HG03521 (cell line): ENCODE measurements at regions not wholly inside any gene's neighbourhood (a gene's known extent, or its start where the extent isn't known, plus 50 kb on each side); places are given as distances from the start of the nearest gene placed in this dataset.

Source experiments
- ATAC-seq: cut with Tn5 transposase; IDR thresholded peaks from one replicate; pipeline ENCODE4 v1.9.1; 2021; ENCODE audit warnings: mild to moderate bottlenecking, moderate library complexity; ENCODE audit not compliant: unreplicated experiment

GRCh38 chr10:3850999-3851937 lies 66.3 kb upstream of the KLF6 start:
- no peak for ATAC-seq

GRCh38 chr10:3848775-3849635 lies 64.0 kb upstream of the KLF6 start:
- ATAC-seq, result no peak

- no peak for ATAC-seq
These were observed 63.2 kb upstream of the KLF6 start for GRCh38 chr10:3848005-3848774.

- ATAC-seq, result no peak
These were observed 61.7 kb upstream of the KLF6 start for GRCh38 chr10:3846736-3847135.

GRCh38 chr10:3844491-3845025 lies 59.5 kb upstream of the KLF6 start:
- no peak for ATAC-seq

- no peak for ATAC-seq
These were observed 53.7 kb upstream of the KLF6 start for GRCh38 chr10:3838460-3839437.

GRCh38 chr10:3837647-3838459 lies 52.8 kb upstream of the KLF6 start:
- no peak for ATAC-seq

- ATAC-seq, result no peak
These were observed 51.3 kb upstream of the KLF6 start for GRCh38 chr10:3836222-3836820.

GRCh38 chr10:3835770-3836169 lies 50.8 kb upstream of the KLF6 start:
- no peak for ATAC-seq

GRCh38 chr10:3834947-3835346 lies 49.9 kb upstream of the KLF6 start:
- no peak for ATAC-seq
